B cell (primary cell): ENCODE measurements at regions not wholly inside any gene's neighbourhood (a gene's known extent, or its start where the extent isn't known, plus 50 kb on each side); places are given as distances from the start of the nearest gene placed in this dataset.

Experiments used
- ATAC-seq: fragments of 200-7000 bp; cut with Tn5 transposase; one replicate; pipeline ENCODE4 v1.10.0; 2021; ENCODE audit warnings: low read depth, mild to moderate bottlenecking, moderate number of reproducible peaks, moderate library complexity
- CTCF ChIA-PET: fragments of 350-600 bp; sonication (Branson Sonifier 250); formaldehyde crosslinking; loops from one replicate; lab custom pipeline; 2021; ENCODE audit warnings: antibody characterized with exemption, inconsistent platforms; lab: Charles Lee
- POLR2A ChIA-PET: fragments of 350-600 bp; sonication (Branson Sonifier 250); formaldehyde crosslinking; loops from one replicate; lab custom pipeline; 2021; ENCODE audit warnings: antibody characterized with exemption; lab: Charles Lee
- DNase-seq: peaks from one replicate; pipeline ENCODE4 v3.0.0; 2013
- H2AFZ ChIP-seq: 2 replicates; pipeline ENCODE4 v1.6.1; 2012; ENCODE audit warnings: mild to moderate bottlenecking, low read depth, low read length; ENCODE audit not compliant: insufficient read depth, poor library complexity, severe bottlenecking
- H3K27ac ChIP-seq, 2 donors: 1 replicate in 1 of 2; 2 replicates in 1 of 2; pipeline ENCODE4 v1.5.1; 2012 to 2013; ENCODE audit warnings: low read length in 2 of 2, mild to moderate bottlenecking in 2 of 2, moderate library complexity in 1 of 2
- H3K27me3 ChIP-seq, 4 experiments: fragments of 200-600 bp in 1 of 4; sonication (generic) in 1 of 4; replicated peaks in 1 of 4; 1 replicate in 2 of 4; 2 replicates in 2 of 4; pipeline versions ENCODE4 v1.6.1 to v1.7.0; 2013 to 2016; ENCODE audit warnings: low read length in 3 of 4, mild to moderate bottlenecking in 2 of 4, mixed read lengths in 1 of 4, moderate library complexity in 1 of 4; ENCODE audit not compliant: insufficient read depth in 4 of 4, control insufficient read depth in 3 of 4; ENCODE audit errors: control extremely low read depth in 1 of 4
- H3K36me3 ChIP-seq, 2 experiments: replicated peaks in 1 of 2; 1 replicate in 1 of 2; 2 replicates in 1 of 2; pipeline versions ENCODE4 v1.6.1 to v1.7.1; 2013; ENCODE audit warnings: low read length in 1 of 2; ENCODE audit not compliant: insufficient read depth in 2 of 2, control insufficient read depth in 1 of 2; ENCODE audit errors: control extremely low read depth in 1 of 2, extremely low read depth in 1 of 2
- H3K4me1 ChIP-seq, 2 donors: fragments of 200-600 bp in 1 of 2; sonication (generic) in 1 of 2; 1 replicate in 1 of 2; 2 replicates in 1 of 2; pipeline versions ENCODE4 v1.5.1 to v1.6.1; 2013 to 2017; ENCODE audit warnings: low read length in 2 of 2; ENCODE audit not compliant: control insufficient read depth in 2 of 2, insufficient read depth in 2 of 2
- H3K4me2 ChIP-seq: replicated peaks from 2 replicates; pipeline ENCODE3; 2012; ENCODE audit warnings: mild to moderate bottlenecking, low read depth, low read length; ENCODE audit not compliant: poor library complexity, severe bottlenecking
- H3K4me3 ChIP-seq, 5 experiments: fragments of 200-600 bp in 1 of 5; sonication (generic) in 1 of 5; 1 replicate in 3 of 5; 2 replicates in 2 of 5; pipeline versions ENCODE4 v1.5.1 to v1.7.0; 2011 to 2016; ENCODE audit warnings: low read length in 4 of 5, mild to moderate bottlenecking in 4 of 5, low read depth in 2 of 5, control low read depth in 1 of 5, moderate library complexity in 1 of 5; ENCODE audit not compliant: insufficient read depth in 1 of 5; ENCODE audit errors: control extremely low read depth in 1 of 5, extremely low read depth in 1 of 5
- H3K79me2 ChIP-seq: fragments of 200-600 bp; sonication (generic); one replicate; pipeline ENCODE4 v1.6.0; 2016; ENCODE audit warnings: low read length; ENCODE audit not compliant: control insufficient read depth, insufficient read depth
- H3K9ac ChIP-seq: fragments of 200-600 bp; sonication (generic); 2 replicates; pipeline ENCODE4 v1.6.1; 2017; ENCODE audit warnings: mild to moderate bottlenecking, low read length, moderate library complexity
- H3K9me3 ChIP-seq, 3 donors: one replicate each; pipeline versions ENCODE4 v1.6.1 to v1.7.1; 2013; ENCODE audit warnings: low read length in 2 of 3; ENCODE audit not compliant: control insufficient read depth in 2 of 3, insufficient read depth in 1 of 3; ENCODE audit errors: control extremely low read depth in 1 of 3
- H4K20me1 ChIP-seq: 2 replicates; pipeline ENCODE4 v1.6.0; 2012; ENCODE audit warnings: mild to moderate bottlenecking, low read length; ENCODE audit not compliant: insufficient read depth, control insufficient read depth, poor library complexity, severe bottlenecking
- H3K27ac Mint-ChIP-seq: one replicate; pipeline ENCODE4 v1.8.0; 2021; ENCODE audit warnings: mixed read lengths
- H3K27me3 Mint-ChIP-seq: one replicate; pipeline ENCODE4 v1.8.0; 2021; ENCODE audit warnings: mixed read lengths
- H3K4me1 Mint-ChIP-seq: one replicate; pipeline ENCODE4 v1.8.0; 2021; ENCODE audit warnings: mixed read lengths
- H3K4me3 Mint-ChIP-seq: one replicate; pipeline ENCODE4 v1.8.0; 2021; ENCODE audit warnings: mixed read lengths
- H3K9me3 Mint-ChIP-seq: one replicate; pipeline ENCODE4 v1.8.0; 2022; ENCODE audit warnings: mixed read lengths; ENCODE audit not compliant: insufficient read depth
- CTCF ChIP-seq: fragments of 200-600 bp; IDR thresholded peaks from one replicate; pipeline ENCODE4 v1.8.0; 2022; ENCODE audit warnings: antibody characterized with exemption, mild to moderate bottlenecking
- EZH2 ChIP-seq: IDR thresholded peaks from 2 replicates; pipeline ENCODE4 v1.6.1; 2012; ENCODE audit warnings: borderline replicate concordance, low read depth, mild to moderate bottlenecking, moderate library complexity, low read length; ENCODE audit not compliant: insufficient read depth, poor library complexity, severe bottlenecking
- WGBS: methylation state at CpG from one replicate; pipeline ENCODE4 v1.1.5; 2013; ENCODE audit warnings: missing lambda C conversion rate; ENCODE audit not compliant: insufficient coverage; 5-methylcytosine and 5-hydroxymethylcytosine counted together
- intact Hi-C: fragments of 100-400 bp; cut with micrococcal nuclease; formaldehyde crosslinking; loops from one replicate; pipeline ENCODE4 v1.10.0; 2022

DNA sequence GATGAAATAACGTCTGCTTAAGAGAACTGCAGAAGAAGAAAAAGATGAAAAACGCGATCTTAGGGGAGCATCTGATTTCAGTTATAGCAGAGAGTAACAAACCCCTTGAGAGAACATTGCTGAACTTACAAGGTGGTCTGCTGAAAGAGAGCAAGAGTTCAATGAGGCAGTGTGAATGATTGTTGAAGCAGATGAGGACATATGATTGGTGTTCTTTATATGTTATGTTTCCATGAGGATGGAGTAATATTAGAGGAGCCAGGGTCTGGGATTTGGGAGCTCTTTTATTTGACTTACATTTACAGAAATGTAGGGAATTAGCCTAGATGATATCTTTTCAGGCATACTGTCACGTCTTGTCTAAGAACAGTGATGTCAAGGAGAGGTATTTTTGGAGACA is 1302.0 kb downstream of the KCNT2 start:
- no peak overlapping the region for H3K27ac ChIP-seq
- H2AFZ ChIP-seq, result no peak overlapping the region
- CTCF ChIA-PET, result no interaction called here
- H3K27me3 Mint-ChIP-seq, result no peaks in the 10 kb centered on the region
- no peaks in the 10 kb centered on the region for H3K4me1 Mint-ChIP-seq
- DNase-seq (no peak), ATAC-seq (no peak)
- H3K4me1 ChIP-seq, result no peaks in the 10 kb centered on the region
- no peak overlapping the region for H3K4me3 ChIP-seq
- H3K27me3 ChIP-seq, result no peaks in the 10 kb centered on the region
- H3K27ac Mint-ChIP-seq, result no peak overlapping the region
- H4K20me1 ChIP-seq, result no peaks in the 10 kb centered on the region
- no peak overlapping the region for H3K9ac ChIP-seq
- peaks cover 2% of the 10 kb centered on the region for H3K9me3 Mint-ChIP-seq
- H3K4me3 Mint-ChIP-seq, result no peak overlapping the region
- POLR2A ChIA-PET, result no interaction called here
- WGBS, result 81% methylated on average over 4 of the region's 4 CpGs
- no peak overlapping the region for H3K4me2 ChIP-seq
- intact Hi-C loops, result no loop called here
- no peak for TF ChIP-seq CTCF
- TF ChIP-seq EZH2, result no peak
- no peaks in the 10 kb centered on the region for H3K79me2 ChIP-seq
- no peaks in the 10 kb centered on the region for H3K9me3 ChIP-seq
- no peaks in the 10 kb centered on the region for H3K36me3 ChIP-seq

- WGBS, result 87% methylated on average over 3 of the region's 3 CpGs
- no peaks in the 10 kb centered on the region for H3K79me2 ChIP-seq
- H4K20me1 ChIP-seq, result no peaks in the 10 kb centered on the region
- Mint-ChIP-seq H3K4me1 (no peaks in the 10 kb centered on the region), H3K27ac (no peak overlapping the region), H3K4me3 (no peak overlapping the region), H3K9me3 (no peaks in the 10 kb centered on the region), H3K27me3 (no peaks in the 10 kb centered on the region)
- H3K4me2 ChIP-seq, result no peak overlapping the region
- H3K9ac ChIP-seq, result no peak overlapping the region
- H3K36me3 ChIP-seq, result no peaks in the 10 kb centered on the region
- no peaks in the 10 kb centered on the region for H3K9me3 ChIP-seq
- DNase-seq (no peak), ATAC-seq (no peak)
- no peak overlapping the region for H3K4me3 ChIP-seq
- no peak overlapping the region for H3K27ac ChIP-seq
- TF ChIP-seq CTCF (no peak), EZH2 (no peak)
- intact Hi-C loops, result no loop called here
- no peaks in the 10 kb centered on the region for H3K4me1 ChIP-seq
- ChIA-PET POLR2A (no interaction called here), CTCF (no interaction called here)
- H3K27me3 ChIP-seq, result no peaks in the 10 kb centered on the region
- no peak overlapping the region for H2AFZ ChIP-seq
Measured at GRCh38 chr1:195294911-195295310, 1313.3 kb downstream of the KCNT2 start.
